ENCODE measurements at regions not wholly inside any gene's neighbourhood (a gene's known extent, or its start where the extent isn't known, plus 50 kb on each side); places are given as distances from the start of the nearest gene placed in this dataset.

DNA sequence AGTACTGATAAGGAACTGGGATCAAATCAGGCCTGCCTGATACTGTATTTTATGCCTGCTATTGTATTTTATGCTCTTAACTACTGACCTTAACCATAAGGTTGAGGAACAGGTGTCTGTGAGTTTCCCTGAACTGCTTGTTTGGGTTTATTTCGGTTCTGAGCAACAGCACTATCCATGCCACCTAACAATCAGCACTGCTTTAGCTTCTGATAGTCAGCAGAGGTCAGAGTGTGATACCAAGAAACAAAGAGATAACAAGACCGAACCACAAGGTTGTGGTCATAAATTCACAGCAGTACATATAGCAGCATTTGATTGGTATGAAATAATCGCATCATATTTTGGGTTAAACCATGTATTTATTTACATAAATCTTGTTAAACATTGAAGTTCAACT, 362.2 kb downstream of the FGF13 start:
- Histone ChIP-seq H3K27ac (ENCODE audit: low read depth, low read length) (no peak overlapping the region), H4K20me1 (ENCODE audit: insufficient read depth) (no peaks in the 10 kb centered on the region), H3K4me3 (replicated peaks in 1 of 2; ENCODE audit: low read depth in 1 of 2, low read length in 2 of 2) (no peak overlapping the region), H3K36me3 (ENCODE audit: control insufficient read depth in 1 of 2, insufficient read depth in 2 of 2, low read length in 2 of 2) (no peaks in the 10 kb centered on the region), H3K79me2 (ENCODE audit: insufficient read depth, low read length) (no peaks in the 10 kb centered on the region), H3K4me1 (ENCODE audit: control insufficient read depth in 1 of 2, insufficient read depth in 2 of 2, low read length in 2 of 2) (no peaks in the 10 kb centered on the region), H3K9me3 (ENCODE audit: control insufficient read depth in 1 of 2, insufficient read depth in 1 of 2, low read depth in 1 of 2, low read length in 2 of 2) (no peaks in the 10 kb centered on the region), H3K27me3 (ENCODE audit: insufficient read depth, low read length) (no peaks in the 10 kb centered on the region), H3K4me2 (ENCODE audit: low read length) (no peak overlapping the region), H3K9ac (ENCODE audit: low read length) (no peak overlapping the region), H2AFZ (ENCODE audit: low read depth, low read length, poor library complexity, severe bottlenecking) (no peak overlapping the region), H3K9me2 (ENCODE audit: insufficient read depth) (no peaks in the 10 kb centered on the region)
- POLR2A ChIA-PET = no interaction called here
- RAD21 ChIA-PET (ENCODE audit: low non-redundant PET in 1 of 2, low total read pairs in 2 of 2, uncharacterized antibody in 2 of 2, unreplicated experiment in 2 of 2) = no interaction called here
- BruUV-seq (replicated peaks) = no TSS peak
- intact Hi-C loops (cut with micrococcal nuclease) = no loop called here
- no peak for ATAC-seq
- CTCF ChIA-PET = no interaction called here
- DNase-seq (ENCODE audit: low read depth, low spot score) = no peak
- no peak for TF ChIP-seq FOSL1 (IDR thresholded peaks at IDR 0.05; ENCODE audit: low read depth)

DNA sequence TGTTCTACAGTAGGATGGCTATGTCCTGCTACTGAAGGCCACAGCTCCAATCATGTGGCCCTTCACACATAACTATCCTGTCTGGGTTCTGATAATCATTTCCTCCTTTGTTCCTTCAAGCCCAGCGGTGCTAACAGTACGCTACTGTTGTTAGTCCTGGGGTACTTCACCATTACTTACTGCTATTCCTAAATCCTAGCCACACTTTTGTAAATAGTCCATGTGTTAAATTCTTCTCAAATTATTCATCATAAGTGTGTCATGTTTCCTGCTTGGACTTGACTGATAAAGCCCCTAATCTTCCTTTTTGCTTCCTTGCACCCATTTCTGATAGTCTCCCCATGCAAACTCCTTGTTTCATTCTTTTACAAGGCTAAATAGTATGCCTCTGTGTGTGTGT, 332.6 kb downstream of the FGF13 start:
- ChIA-PET RAD21 (ENCODE audit: low non-redundant PET in 1 of 2, low total read pairs in 2 of 2, uncharacterized antibody in 2 of 2, unreplicated experiment in 2 of 2) (no interaction called here), POLR2A (no interaction called here), CTCF (no interaction called here)
- H3K27ac ChIP-seq (ENCODE audit: low read depth, low read length) = no peak overlapping the region
- DNase-seq (ENCODE audit: low read depth, low spot score) (no peak), ATAC-seq (no peak)
- no peaks in the 10 kb centered on the region for H3K9me2 ChIP-seq (ENCODE audit: insufficient read depth)
- no peaks in the 10 kb centered on the region for H4K20me1 ChIP-seq (ENCODE audit: insufficient read depth)
- H3K9me3 ChIP-seq (ENCODE audit: control insufficient read depth in 1 of 2, insufficient read depth in 1 of 2, low read depth in 1 of 2, low read length in 2 of 2) = no peaks in the 10 kb centered on the region
- H3K27me3 ChIP-seq (ENCODE audit: insufficient read depth, low read length) = no peaks in the 10 kb centered on the region
- intact Hi-C loops (cut with micrococcal nuclease) = no loop called here
- BruUV-seq (replicated peaks) = no TSS peak
- no peaks in the 10 kb centered on the region for H3K79me2 ChIP-seq (ENCODE audit: insufficient read depth, low read length)
- no peaks in the 10 kb centered on the region for H3K4me1 ChIP-seq (ENCODE audit: control insufficient read depth in 1 of 2, insufficient read depth in 2 of 2, low read length in 2 of 2)
- H3K4me2 ChIP-seq (ENCODE audit: low read length) = no peak overlapping the region
- TF ChIP-seq JUND (IDR thresholded peaks at IDR 0.05) = no peak
- no peak overlapping the region for H2AFZ ChIP-seq (ENCODE audit: low read depth, low read length, poor library complexity, severe bottlenecking)
- no peaks in the 10 kb centered on the region for H3K36me3 ChIP-seq (ENCODE audit: control insufficient read depth in 1 of 2, insufficient read depth in 2 of 2, low read length in 2 of 2)
- H3K4me3 ChIP-seq (replicated peaks in 1 of 2; ENCODE audit: low read depth in 1 of 2, low read length in 2 of 2) = no peak overlapping the region
- no peak overlapping the region for H3K9ac ChIP-seq (ENCODE audit: low read length)

DNA sequence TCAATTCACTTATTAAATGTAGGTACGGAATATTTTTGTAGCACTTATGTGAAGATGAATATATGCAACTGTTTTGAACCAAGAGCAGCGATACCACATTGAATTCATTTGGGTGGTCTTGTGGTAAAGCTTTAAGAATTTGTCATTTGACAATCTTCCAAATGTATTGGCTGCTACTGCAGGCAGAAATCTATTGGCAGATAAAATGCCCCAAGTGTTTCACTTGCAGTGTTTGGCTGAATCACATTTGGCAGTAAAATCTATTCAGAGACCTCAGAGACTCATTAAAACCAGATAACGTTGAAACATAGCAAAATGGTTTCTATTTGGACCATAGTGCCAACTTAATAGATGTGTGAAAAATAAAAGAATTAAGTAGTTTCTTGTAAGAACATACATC, 303.4 kb downstream of the FGF13 start:
- BruUV-seq (replicated peaks) = no TSS peak
- Histone ChIP-seq H2AFZ (ENCODE audit: low read depth, low read length, poor library complexity, severe bottlenecking) (no peak overlapping the region), H3K4me1 (ENCODE audit: control insufficient read depth in 1 of 2, insufficient read depth in 2 of 2, low read length in 2 of 2) (no peaks in the 10 kb centered on the region), H3K9me2 (ENCODE audit: insufficient read depth) (no peaks in the 10 kb centered on the region), H3K4me2 (ENCODE audit: low read length) (no peak overlapping the region), H3K27ac (ENCODE audit: low read depth, low read length) (no peak overlapping the region), H3K36me3 (ENCODE audit: control insufficient read depth in 1 of 2, insufficient read depth in 2 of 2, low read length in 2 of 2) (no peaks in the 10 kb centered on the region), H3K9ac (ENCODE audit: low read length) (no peak overlapping the region), H3K9me3 (ENCODE audit: control insufficient read depth in 1 of 2, insufficient read depth in 1 of 2, low read depth in 1 of 2, low read length in 2 of 2) (no peaks in the 10 kb centered on the region), H3K4me3 (replicated peaks in 1 of 2; ENCODE audit: low read depth in 1 of 2, low read length in 2 of 2) (no peak overlapping the region), H3K27me3 (ENCODE audit: insufficient read depth, low read length) (no peaks in the 10 kb centered on the region), H3K79me2 (ENCODE audit: insufficient read depth, low read length) (no peaks in the 10 kb centered on the region), H4K20me1 (ENCODE audit: insufficient read depth) (no peaks in the 10 kb centered on the region)
- intact Hi-C loops (cut with micrococcal nuclease) = no loop called here
- DNase-seq (ENCODE audit: low read depth, low spot score) (no peak), ATAC-seq (no peak)
- no peak for TF ChIP-seq RAD21 (IDR thresholded peaks at IDR 0.05; ENCODE audit: low read depth)
- no peak for TF ChIP-seq ELF1 (IDR thresholded peaks at IDR 0.05; ENCODE audit: borderline replicate concordance, low read depth)
- TF ChIP-seq, protein P1, sequence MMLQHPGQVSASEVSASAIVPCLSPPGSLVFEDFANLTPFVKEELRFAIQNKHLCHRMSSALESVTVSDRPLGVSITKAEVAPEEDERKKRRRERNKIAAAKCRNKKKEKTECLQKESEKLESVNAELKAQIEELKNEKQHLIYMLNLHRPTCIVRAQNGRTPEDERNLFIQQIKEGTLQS (IDR thresholded peaks at IDR 0.05) = no peak
- no peak for TF ChIP-seq SP1 (IDR thresholded peaks at IDR 0.05; ENCODE audit: low read depth)
- no peak for TF ChIP-seq CEBPB (IDR thresholded peaks at IDR 0.05; ENCODE audit: low read depth)
- TF ChIP-seq CBX3 (IDR thresholded peaks at IDR 0.05; ENCODE audit: low read depth) = no peak
- TF ChIP-seq EGR1 (IDR thresholded peaks at IDR 0.05; ENCODE audit: low read depth) = no peak
- no peak for TF ChIP-seq POLR2A (IDR thresholded peaks at IDR 0.05; ENCODE audit: borderline replicate concordance, extremely low read depth, insufficient read depth, insufficient read length)
- TF ChIP-seq POLR2AphosphoS5 (IDR thresholded peaks at IDR 0.05; ENCODE audit: low read depth, low read length) = no peak
- RAD21 ChIA-PET (ENCODE audit: low non-redundant PET in 1 of 2, low total read pairs in 2 of 2, uncharacterized antibody in 2 of 2, unreplicated experiment in 2 of 2) = no interaction called here
- CTCF ChIA-PET = no interaction called here
- POLR2A ChIA-PET = no interaction called here
